Endodermal cell (in vitro differentiated cells): ENCODE measurements at regions not wholly inside any gene's neighbourhood (a gene's known extent, or its start where the extent isn't known, plus 50 kb on each side); places are given as distances from the start of the nearest gene placed in this dataset.

Experiments used
- DNase-seq: peaks from one replicate; pipeline ENCODE4 v3.0.0-alpha.2; 2017
- H3K27ac ChIP-seq: 2 replicates; pipeline ENCODE4 v1.5.1; 2013; ENCODE audit warnings: mild to moderate bottlenecking, low read depth, low read length, moderate library complexity
- H3K27me3 ChIP-seq: 2 replicates; pipeline ENCODE4 v1.6.1; 2013; ENCODE audit warnings: mild to moderate bottlenecking, low read length, moderate library complexity; ENCODE audit not compliant: insufficient read depth, control insufficient read depth, poor library complexity, severe bottlenecking
- H3K36me3 ChIP-seq: 2 replicates; pipeline ENCODE4 v1.7.0; 2013; ENCODE audit warnings: mild to moderate bottlenecking, low read length, moderate library complexity; ENCODE audit not compliant: control insufficient read depth, insufficient read depth
- H3K4me1 ChIP-seq: one replicate; pipeline ENCODE4 v1.7.0; 2013; ENCODE audit warnings: low read length; ENCODE audit not compliant: control insufficient read depth, insufficient read depth
- H3K4me3 ChIP-seq: 2 replicates; pipeline ENCODE4 v1.5.1; 2013; ENCODE audit warnings: mild to moderate bottlenecking, low read length, moderate library complexity
- H3K9ac ChIP-seq: 2 replicates; pipeline ENCODE4 v1.6.1; 2013; ENCODE audit warnings: mild to moderate bottlenecking, low read length, moderate library complexity; ENCODE audit not compliant: poor library complexity, severe bottlenecking; ENCODE audit errors: extremely low read depth
- H3K9me3 ChIP-seq: 2 replicates; pipeline ENCODE4 v1.6.1; 2013; ENCODE audit warnings: mild to moderate bottlenecking, low read length, moderate library complexity; ENCODE audit not compliant: control insufficient read depth
- H3K27ac Mint-ChIP-seq: 2 replicates; pipeline ENCODE4 v1.8.0; 2020; ENCODE audit warnings: mixed read lengths
- H3K27me3 Mint-ChIP-seq: 2 replicates; pipeline ENCODE4 v1.8.0; 2021; ENCODE audit warnings: mild to moderate bottlenecking, mixed read lengths; ENCODE audit not compliant: insufficient read depth
- H3K36me3 Mint-ChIP-seq: 2 replicates; pipeline ENCODE4 v1.8.0; 2020; ENCODE audit warnings: low read depth, mixed read lengths
- H3K4me1 Mint-ChIP-seq: 2 replicates; pipeline ENCODE4 v1.8.0; 2020; ENCODE audit warnings: mixed read lengths
- H3K4me3 Mint-ChIP-seq: 2 replicates; pipeline ENCODE4 v1.8.0; 2020; ENCODE audit warnings: mild to moderate bottlenecking, moderate library complexity, mixed read lengths
- H3K9me3 Mint-ChIP-seq: 2 replicates; pipeline ENCODE4 v1.8.0; 2020; ENCODE audit warnings: mild to moderate bottlenecking, mixed read lengths
- WGBS, 2 experiments: methylation state at CpG; one replicate each; pipeline versions ENCODE4 v1.1.5 to v1.1.7; 2013; ENCODE audit warnings: missing lambda C conversion rate in 2 of 2, mixed read lengths in 1 of 2; ENCODE audit not compliant: insufficient coverage in 1 of 2, insufficient read length in 1 of 2; 5-methylcytosine and 5-hydroxymethylcytosine counted together
- TF ChIP-seq, protein P1 (sequence below): fragments of 200-600 bp; sonication (generic); conservative IDR thresholded peaks from 2 replicates; pipeline ENCODE4 v1.5.0; 2021; ENCODE audit warnings: antibody characterized with exemption, mild to moderate bottlenecking

DNA sequence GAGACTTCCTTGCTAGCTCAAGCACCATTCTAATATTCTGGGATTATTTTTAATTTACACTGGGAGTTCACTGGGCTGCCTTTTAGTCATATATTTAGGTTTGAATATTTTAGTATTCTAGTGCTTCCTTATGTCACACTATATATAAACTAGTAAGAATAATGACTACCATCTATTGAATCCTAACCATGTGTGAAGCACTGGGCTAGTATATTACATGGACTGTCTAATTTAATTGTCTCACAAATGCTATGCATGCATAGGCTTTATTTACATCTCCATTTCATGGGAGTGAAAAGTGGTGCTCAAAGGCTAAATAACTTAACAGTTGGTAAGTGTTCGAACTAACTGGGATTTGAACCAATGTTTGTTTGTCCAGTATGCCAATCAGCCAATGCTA, 272.4 kb downstream of the RND3 start:
- peaks cover 14% of the 10 kb centered on the region for H3K4me1 ChIP-seq
- TF ChIP-seq, protein P1, sequence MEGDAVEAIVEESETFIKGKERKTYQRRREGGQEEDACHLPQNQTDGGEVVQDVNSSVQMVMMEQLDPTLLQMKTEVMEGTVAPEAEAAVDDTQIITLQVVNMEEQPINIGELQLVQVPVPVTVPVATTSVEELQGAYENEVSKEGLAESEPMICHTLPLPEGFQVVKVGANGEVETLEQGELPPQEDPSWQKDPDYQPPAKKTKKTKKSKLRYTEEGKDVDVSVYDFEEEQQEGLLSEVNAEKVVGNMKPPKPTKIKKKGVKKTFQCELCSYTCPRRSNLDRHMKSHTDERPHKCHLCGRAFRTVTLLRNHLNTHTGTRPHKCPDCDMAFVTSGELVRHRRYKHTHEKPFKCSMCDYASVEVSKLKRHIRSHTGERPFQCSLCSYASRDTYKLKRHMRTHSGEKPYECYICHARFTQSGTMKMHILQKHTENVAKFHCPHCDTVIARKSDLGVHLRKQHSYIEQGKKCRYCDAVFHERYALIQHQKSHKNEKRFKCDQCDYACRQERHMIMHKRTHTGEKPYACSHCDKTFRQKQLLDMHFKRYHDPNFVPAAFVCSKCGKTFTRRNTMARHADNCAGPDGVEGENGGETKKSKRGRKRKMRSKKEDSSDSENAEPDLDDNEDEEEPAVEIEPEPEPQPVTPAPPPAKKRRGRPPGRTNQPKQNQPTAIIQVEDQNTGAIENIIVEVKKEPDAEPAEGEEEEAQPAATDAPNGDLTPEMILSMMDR, result no peak
- no peak overlapping the region for H3K9ac ChIP-seq
- 86% methylated on average over 1 of the region's 1 CpG; no CpG with 5 or more reads in 1 of the 2 experiments for WGBS, 2 experiments
- no peaks in the 10 kb centered on the region for H3K36me3 Mint-ChIP-seq
- no peaks in the 10 kb centered on the region for H3K36me3 ChIP-seq
- peak overlapping the region; percentile 12 for H3K4me3 ChIP-seq
- peaks cover 8% of the 10 kb centered on the region for H3K4me1 Mint-ChIP-seq
- H3K9me3 Mint-ChIP-seq, result no peaks in the 10 kb centered on the region
- DNase-seq, result no peak
- H3K27ac ChIP-seq, result no peak overlapping the region
- H3K9me3 ChIP-seq, result no peaks in the 10 kb centered on the region
- H3K4me3 Mint-ChIP-seq, result no peak overlapping the region
- peaks cover 39% of the 10 kb centered on the region for H3K27me3 Mint-ChIP-seq
- peaks cover 14% of the 10 kb centered on the region for H3K27me3 ChIP-seq
- H3K27ac Mint-ChIP-seq, result no peak overlapping the region

DNA sequence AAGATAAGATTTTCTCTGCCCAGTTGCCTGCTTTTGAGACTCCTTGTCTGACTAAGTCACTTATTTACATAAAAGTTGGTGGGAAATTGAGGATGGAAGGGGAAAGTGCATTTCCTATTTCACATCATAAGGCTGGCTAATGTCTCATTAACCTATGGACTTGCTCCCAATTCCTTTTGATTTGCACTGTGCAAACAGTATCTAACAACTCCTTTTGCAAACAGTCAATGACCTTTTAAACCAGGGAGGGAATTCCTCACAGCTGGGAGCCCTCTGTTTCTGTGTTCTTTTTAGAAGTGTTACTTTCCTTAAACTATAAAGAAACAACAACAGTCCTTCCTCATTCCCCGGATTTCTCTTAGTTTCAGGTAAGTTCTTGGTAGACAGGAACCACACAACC, 272.8 kb downstream of the RND3 start:
- peak; percentile 55 for DNase-seq
- peaks cover 10% of the 10 kb centered on the region for H3K4me1 ChIP-seq
- 40% methylated on average over 1 of the region's 1 CpG; no CpG with 5 or more reads in 1 of the 2 experiments for WGBS, 2 experiments

DNA sequence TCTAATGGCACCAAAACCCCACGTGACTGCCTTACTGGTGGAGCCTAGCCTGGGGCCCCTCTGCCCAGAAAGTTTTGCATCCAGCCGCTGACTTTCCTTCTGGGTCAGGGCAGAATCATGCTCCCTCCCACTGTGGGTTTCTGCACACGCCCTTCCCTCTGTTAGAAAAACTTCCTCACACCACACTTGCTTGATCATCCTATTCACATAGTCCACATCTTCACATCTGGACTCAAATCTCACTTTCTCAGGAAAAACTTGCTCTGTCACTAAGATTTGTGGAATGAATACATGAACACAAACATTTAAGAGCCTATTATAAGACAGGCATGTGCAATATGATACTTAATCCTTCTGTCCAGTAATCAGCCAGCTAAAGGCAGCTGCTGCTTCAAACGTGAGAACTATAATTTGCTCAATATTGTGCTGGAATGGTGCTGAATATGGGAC, 274.7 kb downstream of the RND3 start:
- no peak for DNase-seq
- Mint-ChIP-seq H3K9me3 (no peaks in the 10 kb centered on the region), H3K27ac (no peak overlapping the region), H3K4me1 (peaks cover 15% of the 10 kb centered on the region), H3K36me3 (no peaks in the 10 kb centered on the region), H3K27me3 (peaks cover 31% of the 10 kb centered on the region), H3K4me3 (no peak overlapping the region)
- Histone ChIP-seq H3K9ac (no peak overlapping the region), H3K27ac (no peak overlapping the region), H3K36me3 (no peaks in the 10 kb centered on the region), H3K4me3 (no peak overlapping the region), H3K9me3 (no peaks in the 10 kb centered on the region), H3K27me3 (peaks cover 14% of the 10 kb centered on the region), H3K4me1 (peaks cover 10% of the 10 kb centered on the region)
- 92% methylated on average over 3 to 4 of the region's 4 CpGs for WGBS, 2 experiments
- TF ChIP-seq, protein P1, result no peak

More for the DNA sequence above, 272.8 kb downstream of the RND3 start:
- Mint-ChIP-seq H3K36me3 (no peaks in the 10 kb centered on the region), H3K4me3 (no peak overlapping the region), H3K27ac (no peak overlapping the region), H3K4me1 (peaks cover 8% of the 10 kb centered on the region), H3K9me3 (no peaks in the 10 kb centered on the region), H3K27me3 (peaks cover 35% of the 10 kb centered on the region)
- Histone ChIP-seq H3K9ac (no peak overlapping the region), H3K36me3 (no peaks in the 10 kb centered on the region), H3K9me3 (no peaks in the 10 kb centered on the region), H3K27me3 (peaks cover 14% of the 10 kb centered on the region), H3K27ac (no peak overlapping the region), H3K4me3 (peak overlapping the region; percentile 12)
- TF ChIP-seq, protein P1, result no peak
